Raji (cell line): ENCODE measurements at regions not wholly inside any gene's neighbourhood (a gene's known extent, or its start where the extent isn't known, plus 50 kb on each side); places are given as distances from the start of the nearest gene placed in this dataset.
A peak's percentile ranks its signal among the peaks of the same experiment; 100 is the strongest.

Experiments
- POLR2A ChIP-seq: IDR thresholded peaks from 2 replicates; pipeline ENCODE4 v1.6.1; 2011; ENCODE audit warnings: low read depth, low read length, control low read depth; ENCODE audit not compliant: insufficient read depth

- TF ChIP-seq POLR2A, result no peak
Observed at GRCh38 chr15:38636597-38636996, 72.0 kb upstream of the RASGRP1 start.

- no peak for TF ChIP-seq POLR2A
Observed at GRCh38 chr15:38638126-38638525, 73.5 kb upstream of the RASGRP1 start.

- TF ChIP-seq POLR2A, result no peak
Observed at GRCh38 chr15:38638811-38639210, 74.2 kb upstream of the RASGRP1 start.

- TF ChIP-seq POLR2A, result no peak
Observed at GRCh38 chr15:38642689-38643270, 78.2 kb upstream of the RASGRP1 start.

GRCh38 chr15:38646716-38647115 is 82.1 kb upstream of the RASGRP1 start:
- TF ChIP-seq POLR2A, result no peak

GRCh38 chr15:38647683-38648082 is 83.1 kb upstream of the RASGRP1 start:
- TF ChIP-seq POLR2A, result no peak

- no peak for TF ChIP-seq POLR2A
Observed at GRCh38 chr15:38648121-38648843, 83.7 kb upstream of the RASGRP1 start.

GRCh38 chr15:38650384-38650783 is 85.8 kb upstream of the RASGRP1 start:
- no peak for TF ChIP-seq POLR2A

GRCh38 chr15:38650936-38651327 is 86.3 kb upstream of the RASGRP1 start:
- TF ChIP-seq POLR2A, result no peak; the same call in 1 of the 2 replicates

- TF ChIP-seq POLR2A, result peak; percentile 69
Observed at GRCh38 chr15:38651328-38652038, 86.9 kb upstream of the RASGRP1 start.

GRCh38 chr15:38652183-38652794 is 87.7 kb upstream of the RASGRP1 start:
- TF ChIP-seq POLR2A, result peak; percentile 31; the same call in 1 of the 2 replicates

- TF ChIP-seq POLR2A, result no peak
Observed at GRCh38 chr15:38652998-38653397, 88.4 kb upstream of the RASGRP1 start.

GRCh38 chr15:38658431-38658830 is 93.8 kb upstream of the RASGRP1 start:
- no peak for TF ChIP-seq POLR2A

- no peak for TF ChIP-seq POLR2A
Observed at GRCh38 chr15:38660738-38661137, 96.1 kb upstream of the RASGRP1 start.

GRCh38 chr15:38662033-38662802 is 97.6 kb upstream of the RASGRP1 start:
- TF ChIP-seq POLR2A, result no peak
